ENCODE measurements at regions not wholly inside any gene's neighbourhood (a gene's known extent, or its start where the extent isn't known, plus 50 kb on each side); places are given as distances from the start of the nearest gene placed in this dataset.

GRCh38 chr6:7473805-7474719 lies 67.4 kb upstream of the DSP start:
- no peak for TF ChIP-seq CTCF (IDR thresholded peaks at IDR 0.05)
- TF ChIP-seq POLR2A (IDR thresholded peaks at IDR 0.05) = no peak

Measured in vagina (tissue), 2 donors.